A673 (cell line): ENCODE measurements at regions not wholly inside any gene's neighbourhood (a gene's known extent, or its start where the extent isn't known, plus 50 kb on each side); places are given as distances from the start of the nearest gene placed in this dataset.
A peak's percentile ranks its signal among the peaks of the same experiment; 100 is the strongest.

Experiments
- BruUV-seq: library from RNA; stranded (reverse); fragments of 400-500 nt; replicated peaks from 2 replicates; lab custom pipeline; 2021; lab: Mats Ljungman, UMichigan
- CTCF ChIA-PET: fragments of 300-600 bp; sonication (Branson Sonifier 250); formaldehyde crosslinking; loops from one replicate; lab custom pipeline; 2022; ENCODE audit warnings: antibody characterized with exemption; lab: Charles Lee
- POLR2A ChIA-PET: fragments of 300-600 bp; sonication (Branson Sonifier 250); formaldehyde crosslinking; loops from one replicate; lab custom pipeline; 2022; ENCODE audit warnings: antibody characterized with exemption; ENCODE audit not compliant: low non-redundant PET; lab: Charles Lee
- DNase-seq: peaks from one replicate; pipeline ENCODE4 v3.0.0-alpha.2; 2015; ENCODE audit warnings: low spot score
- H3K27ac ChIP-seq: fragments of 200-600 bp; sonication (generic); 2 replicates; pipeline ENCODE4 v1.5.1; 2016; ENCODE audit warnings: mixed run types, low read depth, mild to moderate bottlenecking, mixed read lengths, antibody characterized with exemption, low read length; ENCODE audit not compliant: poor library complexity, severe bottlenecking
- H3K27me3 ChIP-seq: fragments of 200-600 bp; sonication (generic); replicated peaks from 2 replicates; pipeline ENCODE4 v1.6.1; 2017; ENCODE audit warnings: mixed run types, low read depth, mild to moderate bottlenecking, mixed read lengths, antibody characterized with exemption, low read length; ENCODE audit not compliant: insufficient read depth, poor library complexity
- H3K36me3 ChIP-seq: fragments of 200-600 bp; sonication (generic); 2 replicates; pipeline ENCODE4 v1.6.1; 2016; ENCODE audit warnings: mixed run types, mild to moderate bottlenecking, mixed read lengths, antibody characterized with exemption, low read length; ENCODE audit not compliant: insufficient read depth, poor library complexity, severe bottlenecking
- H3K4me1 ChIP-seq: fragments of 200-600 bp; sonication (generic); 2 replicates; pipeline ENCODE4 v1.6.1; 2017; ENCODE audit warnings: mixed run types, mild to moderate bottlenecking, mixed read lengths, antibody characterized with exemption, low read length; ENCODE audit not compliant: insufficient read depth, poor library complexity, severe bottlenecking
- H3K4me3 ChIP-seq: fragments of 200-600 bp; sonication (generic); 2 replicates; pipeline ENCODE4 v1.5.1; 2016; ENCODE audit warnings: low read depth, mixed run types, mild to moderate bottlenecking, mixed read lengths, low read length; ENCODE audit not compliant: poor library complexity, severe bottlenecking
- H3K9me3 ChIP-seq: fragments of 200-600 bp; sonication (generic); 2 replicates; pipeline ENCODE4 v1.6.1; 2016; ENCODE audit warnings: mixed run types, low read depth, mild to moderate bottlenecking, mixed read lengths, antibody characterized with exemption, low read length; ENCODE audit not compliant: poor library complexity, severe bottlenecking
- CTCF ChIP-seq: fragments of 300-800, 200-600 bp; sonication (generic); conservative IDR thresholded peaks from 2 replicates; pipeline ENCODE4 v1.5.1; 2017; ENCODE audit warnings: low read depth, mild to moderate bottlenecking, antibody characterized with exemption, low read length, moderate library complexity, mixed read lengths
- EZH2 ChIP-seq: fragments of 200-600 bp; sonication (generic); IDR thresholded peaks from 2 replicates; pipeline ENCODE4 v1.6.1; 2017; ENCODE audit warnings: borderline replicate concordance, low read depth, mild to moderate bottlenecking, mixed read lengths, antibody characterized with exemption, low read length; ENCODE audit not compliant: poor library complexity, severe bottlenecking
- intact Hi-C: fragments of 100-400 bp; cut with micrococcal nuclease; formaldehyde crosslinking; loops from one replicate; pipeline ENCODE4 v1.10.0; 2022; ENCODE audit not compliant: unreplicated experiment

DNA sequence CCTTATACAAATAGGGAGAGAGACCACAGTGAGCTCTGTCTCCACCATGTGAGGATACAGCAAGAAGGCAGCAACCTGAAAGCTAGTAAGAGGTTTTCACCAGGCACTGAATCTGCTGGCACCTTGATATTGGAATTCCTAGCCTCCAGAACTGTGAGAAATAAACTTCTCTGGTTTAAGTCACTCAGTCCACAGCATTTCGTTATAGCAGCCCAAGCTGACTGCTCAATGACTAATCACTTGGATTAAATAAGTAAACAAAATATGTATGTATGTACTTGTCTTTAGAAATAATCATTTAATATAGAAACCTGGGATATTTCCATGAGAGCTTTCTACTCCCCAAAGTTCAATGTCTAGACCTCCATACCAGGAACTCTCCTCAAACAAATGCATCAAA, 162.0 kb downstream of the IMPG2 start:
- Histone ChIP-seq H3K27ac (no peak overlapping the region), H3K4me3 (no peak overlapping the region), H3K27me3 (peaks cover 34% of the 10 kb centered on the region), H3K36me3 (no peaks in the 10 kb centered on the region), H3K9me3 (no peaks in the 10 kb centered on the region), H3K4me1 (no peaks in the 10 kb centered on the region)
- DNase-seq: no peak
- POLR2A ChIA-PET: no interaction called here
- no TSS peak for BruUV-seq
- intact Hi-C loops: no loop called here
- TF ChIP-seq EZH2: no peak
- no peak for TF ChIP-seq CTCF
- CTCF ChIA-PET: no interaction called here

DNA sequence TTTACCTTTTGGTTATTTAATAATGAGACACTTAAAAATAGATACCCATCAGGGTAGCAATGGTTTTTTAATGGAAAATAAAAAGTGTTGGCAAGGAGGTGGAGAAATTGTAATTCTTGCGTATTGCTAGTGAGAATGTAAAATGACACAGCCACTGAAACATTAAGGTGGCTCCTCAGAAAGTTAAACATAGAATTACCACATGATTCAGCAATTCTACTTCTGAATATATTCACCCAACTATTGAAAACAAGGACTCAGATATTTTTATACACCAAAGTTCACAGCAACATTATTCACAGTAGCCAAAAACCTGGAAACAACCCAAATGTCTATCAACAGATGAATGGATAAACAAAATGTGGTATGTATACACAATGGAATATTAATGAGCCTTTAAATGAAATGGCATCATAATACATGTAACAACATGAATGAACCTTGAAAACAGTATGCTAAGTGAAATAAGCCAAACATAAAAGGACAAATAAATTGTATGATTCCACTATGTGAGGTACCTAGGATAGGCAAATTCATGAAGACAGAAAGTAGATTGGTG, 163.5 kb downstream of the IMPG2 start:
- CTCF ChIA-PET: no interaction called here
- no peak for DNase-seq
- no peak overlapping the region for H3K4me3 ChIP-seq
- BruUV-seq: no TSS peak
- POLR2A ChIA-PET: no interaction called here
- H3K36me3 ChIP-seq: no peaks in the 10 kb centered on the region
- intact Hi-C loops: no loop called here
- no peak overlapping the region for H3K27ac ChIP-seq
- no peak for TF ChIP-seq EZH2
- no peaks in the 10 kb centered on the region for H3K9me3 ChIP-seq
- peaks cover 36% of the 10 kb centered on the region for H3K27me3 ChIP-seq
- no peaks in the 10 kb centered on the region for H3K4me1 ChIP-seq

- ChIA-PET POLR2A (no interaction called here), CTCF (no interaction called here)
- intact Hi-C loops: no loop called here
- no peaks in the 10 kb centered on the region for H3K36me3 ChIP-seq
- no peak overlapping the region for H3K4me3 ChIP-seq
- H3K27ac ChIP-seq: no peak overlapping the region
- no peaks in the 10 kb centered on the region for H3K9me3 ChIP-seq
- BruUV-seq: no TSS peak
- H3K27me3 ChIP-seq: peaks cover 44% of the 10 kb centered on the region
- no peak for TF ChIP-seq CTCF
- TF ChIP-seq EZH2: no peak
- no peaks in the 10 kb centered on the region for H3K4me1 ChIP-seq
- DNase-seq: no peak
Observed at GRCh38 chr3:101155825-101156224, 162.6 kb upstream of the ABI3BP start.

- Histone ChIP-seq H3K36me3 (no peaks in the 10 kb centered on the region), H3K27ac (no peak overlapping the region), H3K9me3 (no peaks in the 10 kb centered on the region), H3K27me3 (peaks cover 54% of the 10 kb centered on the region), H3K4me1 (no peaks in the 10 kb centered on the region), H3K4me3 (no peak overlapping the region)
- intact Hi-C loops: no loop called here
- BruUV-seq: no TSS peak
- DNase-seq: peak; percentile 50
- POLR2A ChIA-PET: no interaction called here
- CTCF ChIA-PET: no interaction called here
- TF ChIP-seq EZH2 (no peak), CTCF (no peak)
Observed at GRCh38 chr3:101154401-101154800, 161.2 kb upstream of the ABI3BP start.
